GM18507 (cell line): ENCODE measurements at regions not wholly inside any gene's neighbourhood (a gene's known extent, or its start where the extent isn't known, plus 50 kb on each side); places are given as distances from the start of the nearest gene placed in this dataset.

Experiments used
- DNase-seq: peaks from one replicate; pipeline ENCODE4 v3.0.0; 2011; ENCODE audit warnings: low read depth; ENCODE audit not compliant: insufficient read length; ENCODE audit errors: extremely low spot score
- FAIRE-seq: peaks from 2 replicates; lab custom pipeline; 2011; peaks lifted over from hg19 to GRCh38; lab: Jason Lieb, UNC

DNA sequence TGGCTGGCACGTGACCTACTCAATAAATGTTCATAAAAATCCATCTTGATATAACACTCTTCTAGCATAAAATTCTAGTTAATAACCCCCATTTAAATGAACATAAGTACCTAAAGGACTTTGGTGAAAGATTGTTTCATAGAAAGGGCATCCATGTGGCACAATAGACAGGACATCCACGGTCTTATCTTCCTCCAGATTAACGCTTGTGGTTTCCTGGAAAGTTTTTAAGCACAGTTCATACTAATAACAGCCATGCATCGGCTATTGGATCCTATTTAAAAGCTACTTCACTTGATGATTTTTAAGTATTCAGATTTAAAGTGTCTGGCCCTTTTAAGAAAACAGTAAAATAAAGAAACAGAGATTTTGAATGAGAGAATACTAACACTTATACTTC is 288.3 kb downstream of the AHR start:
- FAIRE-seq (no peak), DNase-seq (no peak)

DNA sequence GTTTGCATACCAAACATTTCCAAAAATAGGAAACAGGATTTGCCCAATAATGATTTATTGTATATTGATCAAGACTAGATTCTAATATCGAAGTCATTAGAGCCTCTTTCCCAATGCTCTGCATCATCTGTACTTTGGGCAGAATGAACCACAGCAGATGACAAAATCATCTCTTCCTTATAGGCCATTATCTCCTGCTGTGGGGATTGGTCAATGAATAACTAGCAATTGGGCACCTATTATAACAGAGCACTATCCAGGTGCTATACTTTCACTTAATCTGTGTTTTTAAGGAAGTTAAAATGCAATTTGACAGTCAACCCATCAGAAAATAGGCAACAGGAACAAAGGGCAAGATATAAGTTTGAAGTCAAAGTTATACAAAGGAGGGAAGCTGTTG is 290.3 kb downstream of the AHR start:
- FAIRE-seq (no peak), DNase-seq (no peak)

DNA sequence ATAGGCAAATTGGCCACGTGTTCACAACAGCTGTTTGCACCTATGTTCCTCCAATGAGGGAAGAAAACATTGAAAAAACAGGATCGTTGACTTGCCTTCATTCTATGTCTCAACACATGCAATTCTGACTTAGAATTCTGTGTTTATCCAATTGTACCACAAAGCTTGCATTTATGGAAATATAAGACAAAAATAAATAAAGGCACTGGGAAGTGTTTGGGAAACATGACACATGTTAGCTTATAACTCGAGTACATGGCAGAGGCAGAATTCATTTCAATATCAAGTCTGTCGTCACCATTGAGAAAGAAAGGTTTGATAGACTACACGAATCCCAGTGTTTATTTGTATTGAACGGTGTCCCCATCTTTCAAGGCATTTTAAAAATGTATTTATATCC is 291.2 kb downstream of the AHR start:
- no peak for DNase-seq
- FAIRE-seq, result no peak

DNA sequence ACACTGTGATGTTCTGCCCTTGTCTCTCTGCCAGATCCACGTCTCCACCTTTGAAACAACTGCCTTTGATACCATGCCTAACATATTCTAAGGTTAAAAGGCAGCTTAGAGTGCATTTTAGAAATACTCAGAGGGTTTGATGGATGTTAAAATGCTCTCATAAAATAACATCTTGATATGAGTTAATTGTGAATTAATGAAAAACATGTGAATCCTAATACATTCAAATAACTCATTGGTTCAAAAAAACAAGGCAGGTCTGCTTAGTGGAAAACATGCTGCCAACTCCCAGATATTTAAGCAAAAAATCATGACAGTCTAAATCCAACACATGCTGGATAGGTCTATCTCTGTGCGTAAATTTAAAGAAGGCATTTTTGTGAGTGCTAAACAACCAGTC is 291.8 kb downstream of the AHR start:
- FAIRE-seq, result no peak
- no peak for DNase-seq

DNA sequence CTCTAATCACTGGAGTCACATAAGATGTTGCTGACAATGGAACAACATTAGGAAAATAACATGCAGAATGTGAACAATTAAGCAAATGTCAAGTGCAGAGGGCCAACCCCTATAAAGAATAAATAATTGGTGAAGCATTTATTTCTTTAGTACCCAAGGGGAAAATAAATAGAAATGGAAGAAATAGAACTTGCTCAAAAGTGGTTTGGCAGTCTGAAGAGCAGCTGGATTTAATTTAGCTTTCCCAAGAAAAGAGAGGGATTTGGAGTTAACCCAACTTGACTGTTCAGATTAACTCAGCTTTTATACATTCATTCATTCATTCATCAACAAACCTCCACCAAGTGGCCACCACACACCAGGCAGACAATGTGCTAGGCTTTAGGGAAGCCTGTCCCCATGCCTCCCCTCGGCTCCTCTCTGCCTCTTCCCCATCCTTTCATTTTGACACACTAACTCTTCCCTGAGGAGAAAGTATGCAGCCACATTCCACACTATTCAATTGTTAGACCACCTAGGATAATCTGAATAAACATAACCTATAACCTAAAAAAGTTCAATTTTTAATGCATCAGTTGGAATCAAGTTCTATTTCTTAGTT is 295.5 kb downstream of the AHR start:
- FAIRE-seq, result no peak

DNA sequence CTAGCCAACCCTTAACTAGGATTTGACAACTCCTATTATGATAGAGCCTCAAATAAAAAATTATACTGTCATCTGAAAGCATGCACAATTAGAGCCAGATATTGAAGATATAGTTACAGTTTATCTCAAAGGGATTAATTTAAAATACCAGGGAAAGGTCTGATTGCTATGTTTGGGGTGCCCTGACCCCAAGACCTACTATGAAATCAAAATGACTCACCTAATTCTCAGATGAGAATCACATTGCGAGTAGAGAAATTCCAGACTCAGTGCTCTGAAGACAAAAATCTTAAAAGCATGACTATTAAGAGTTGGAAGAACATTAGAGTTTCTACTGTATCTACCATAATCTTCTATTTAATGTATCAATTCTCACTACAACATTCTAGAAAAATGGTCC is 297.1 kb downstream of the AHR start:
- FAIRE-seq (no peak), DNase-seq (no peak)

More for the DNA sequence above, 295.5 kb downstream of the AHR start:
- no peak for DNase-seq

DNA sequence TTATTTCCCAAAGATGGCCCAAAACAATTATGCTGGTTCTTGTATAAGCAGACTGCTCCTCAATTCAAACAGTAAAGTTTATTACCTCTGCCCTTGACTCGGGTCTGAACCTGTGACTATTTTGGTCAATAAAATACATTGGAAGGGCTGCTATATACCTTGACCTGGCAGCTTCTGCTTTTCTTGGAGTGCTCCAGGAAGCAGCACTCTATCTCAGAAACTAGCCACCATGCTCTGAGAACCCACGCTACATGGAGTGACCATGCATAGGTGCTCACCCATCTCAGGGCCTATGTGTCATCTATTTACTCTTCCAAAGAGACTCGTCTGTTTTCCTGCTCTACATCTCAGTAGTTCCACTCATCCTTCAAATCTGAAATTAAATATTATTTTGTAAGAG is 299.9 kb downstream of the AHR start:
- DNase-seq (no peak), FAIRE-seq (no peak)

DNA sequence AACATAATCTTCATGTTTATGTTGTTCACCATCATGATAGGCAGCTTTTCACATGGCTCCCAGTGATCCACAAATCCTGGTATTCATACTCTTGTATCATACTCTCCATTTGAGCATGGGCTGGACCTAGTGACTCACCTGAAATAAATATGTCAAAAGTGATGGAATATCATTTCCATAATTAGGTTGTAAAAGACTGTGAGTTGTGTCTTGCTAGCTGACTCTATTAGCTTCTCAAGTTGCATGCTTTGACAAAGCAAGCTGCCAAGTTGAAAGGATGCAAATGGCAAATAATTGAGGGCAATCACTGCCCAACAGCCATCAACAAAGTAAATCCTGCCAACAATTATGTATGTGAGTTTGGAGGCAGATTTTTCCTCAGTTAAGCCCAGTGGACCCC is 300.4 kb downstream of the AHR start:
- DNase-seq (no peak), FAIRE-seq (no peak)

DNA sequence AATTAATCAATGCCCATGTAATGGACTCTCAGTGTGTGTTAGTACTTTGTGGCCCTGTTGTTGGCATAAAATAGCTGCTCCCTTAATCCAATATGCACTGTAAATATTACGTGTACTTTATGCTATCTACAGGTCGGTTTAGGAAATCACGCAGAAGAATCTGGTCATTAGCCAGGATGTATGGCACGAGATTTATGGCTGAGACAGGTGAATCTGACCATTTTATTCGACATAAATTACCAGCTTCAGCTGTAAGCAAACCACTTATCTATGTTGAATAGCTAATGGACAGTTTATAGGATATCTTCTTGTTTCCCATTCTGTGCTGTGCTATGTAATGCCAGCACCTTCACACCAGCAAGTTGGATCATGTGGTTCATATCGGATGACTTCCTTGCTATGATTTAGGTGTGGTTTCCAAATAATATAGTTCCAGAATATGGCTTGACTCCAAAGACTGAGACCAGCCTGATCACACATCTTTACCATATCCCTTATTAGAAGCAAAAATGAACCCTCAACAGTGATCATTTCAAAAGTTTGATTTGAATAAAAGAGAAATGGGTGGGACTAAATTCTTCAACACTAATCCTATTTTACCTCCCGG is 301.4 kb downstream of the AHR start:
- FAIRE-seq (no peak), DNase-seq (no peak)

DNA sequence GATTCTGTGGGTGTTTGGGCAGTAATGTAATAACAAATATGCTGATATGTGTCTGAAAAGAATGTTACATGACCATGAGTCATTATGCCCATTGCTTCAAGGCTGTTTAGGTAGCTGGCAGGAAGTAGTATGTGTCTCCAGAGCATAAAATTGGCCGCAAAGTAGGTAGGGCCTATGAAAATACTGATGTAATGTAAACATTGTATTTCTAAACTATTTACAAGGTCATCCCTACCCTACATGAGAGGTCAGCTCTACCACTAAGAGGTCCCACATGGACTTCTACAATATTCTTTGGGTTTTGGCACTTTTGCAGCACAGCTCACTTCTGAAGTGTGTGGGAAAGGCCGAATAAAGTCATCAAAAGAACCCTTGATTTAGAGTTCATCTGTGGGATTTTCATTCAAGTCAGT is 301.9 kb downstream of the AHR start:
- FAIRE-seq (no peak), DNase-seq (no peak)

DNA sequence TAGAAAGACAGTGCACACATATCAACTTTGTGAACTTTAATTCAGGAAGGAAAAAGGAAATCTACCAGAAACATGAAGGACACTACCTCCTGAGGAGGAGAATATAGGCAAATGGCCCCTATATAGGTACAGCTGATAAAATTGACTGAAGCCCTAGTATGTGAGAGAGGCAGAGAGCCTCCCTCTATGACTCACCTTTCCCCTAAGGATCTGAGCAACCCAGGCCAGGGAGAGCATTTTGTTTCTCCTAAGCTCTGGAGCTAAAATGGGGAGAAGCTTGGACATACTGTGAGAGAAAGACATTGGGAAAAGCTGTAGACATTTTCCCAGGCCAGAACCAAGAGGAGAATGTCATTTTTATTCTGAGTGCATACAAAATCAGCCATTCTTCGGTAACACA is 303.5 kb downstream of the AHR start:
- no peak for FAIRE-seq
- no peak for DNase-seq

DNA sequence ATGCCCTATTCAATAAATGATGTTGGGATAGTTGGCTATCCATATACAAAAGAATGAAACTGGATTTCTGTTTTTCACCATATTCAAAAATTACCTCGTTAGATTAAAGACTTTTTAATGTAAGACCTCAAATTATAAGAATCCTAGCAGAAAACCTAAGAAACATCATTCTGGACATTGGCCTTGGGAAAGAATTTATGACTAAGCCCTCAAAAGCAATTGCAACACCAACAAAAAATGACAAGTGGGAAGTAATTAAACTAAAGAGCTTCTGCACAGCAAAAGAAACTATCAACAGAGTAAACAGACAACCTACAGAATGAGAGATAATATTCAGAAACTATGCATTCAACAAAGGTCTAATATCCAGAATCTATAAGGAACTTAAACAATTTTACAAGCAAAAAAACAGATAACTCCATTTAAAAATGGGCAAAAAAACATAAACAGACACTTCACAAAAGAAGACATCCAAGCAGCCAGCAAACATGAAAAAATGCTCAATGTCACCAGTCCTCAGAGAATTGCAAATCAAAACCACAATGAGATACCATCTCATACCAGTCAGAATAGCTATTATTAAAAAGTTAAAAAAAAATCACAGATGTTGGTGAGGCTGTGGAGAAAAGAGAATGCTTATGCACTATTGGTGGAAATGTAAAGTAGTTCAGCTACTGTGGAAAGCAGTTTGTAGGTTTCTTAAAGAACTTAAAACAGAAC is 309.8 kb downstream of the AHR start:
- FAIRE-seq, result no peak
- DNase-seq, result no peak

DNA sequence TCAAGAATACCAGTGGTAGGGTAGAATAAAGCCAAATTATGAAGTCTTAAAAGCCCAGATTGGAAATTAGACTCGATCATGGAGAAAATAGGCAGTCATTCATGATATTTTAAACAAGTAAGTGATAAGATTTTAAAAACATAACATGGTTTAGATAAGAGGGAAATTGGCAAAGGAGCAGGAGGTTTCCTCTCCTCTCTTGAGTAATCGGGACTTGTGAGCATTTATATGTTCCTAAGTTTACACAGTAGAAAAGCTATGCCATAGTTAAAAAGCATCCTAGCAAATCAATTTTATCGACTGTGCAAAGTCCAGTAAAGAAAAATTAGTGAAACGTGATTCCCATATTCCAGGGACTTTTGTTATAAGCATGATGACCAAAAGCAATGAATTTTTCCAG is 313.2 kb downstream of the AHR start:
- FAIRE-seq (no peak), DNase-seq (no peak)

DNA sequence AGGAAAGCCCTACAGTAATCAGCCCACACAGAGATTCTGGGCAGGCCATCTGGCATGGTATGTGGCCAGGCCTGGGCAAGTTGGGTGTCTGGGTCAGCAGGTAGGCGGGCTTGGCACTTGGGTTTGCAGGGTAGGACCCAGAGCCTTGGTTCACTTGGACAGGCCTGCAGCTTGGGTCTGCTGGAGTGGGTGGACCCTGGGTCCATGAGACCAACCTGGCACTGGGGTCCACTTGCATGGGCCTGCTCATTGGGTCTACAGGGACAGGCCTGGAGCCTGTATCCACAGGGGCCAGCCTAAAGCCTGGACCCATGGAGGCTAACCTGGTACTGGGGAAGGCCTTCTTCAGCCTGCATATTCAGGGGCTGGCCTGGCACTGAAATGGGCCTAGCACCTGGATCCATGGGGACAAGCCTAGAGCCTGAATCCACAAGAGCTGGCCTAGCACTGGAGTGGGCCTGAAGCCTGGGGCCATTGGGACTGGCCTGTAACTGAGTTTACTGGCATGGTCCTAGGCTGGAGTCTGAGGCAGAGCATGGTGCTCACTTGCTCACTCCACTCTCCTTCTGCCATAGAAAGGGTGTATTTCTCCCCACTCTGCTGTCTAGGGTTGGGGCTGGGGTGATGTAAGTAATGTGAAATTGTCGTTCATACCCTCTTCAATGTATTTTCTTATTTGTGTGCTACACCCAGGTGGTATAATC is 315.0 kb downstream of the AHR start:
- DNase-seq (no peak), FAIRE-seq (no peak)

DNA sequence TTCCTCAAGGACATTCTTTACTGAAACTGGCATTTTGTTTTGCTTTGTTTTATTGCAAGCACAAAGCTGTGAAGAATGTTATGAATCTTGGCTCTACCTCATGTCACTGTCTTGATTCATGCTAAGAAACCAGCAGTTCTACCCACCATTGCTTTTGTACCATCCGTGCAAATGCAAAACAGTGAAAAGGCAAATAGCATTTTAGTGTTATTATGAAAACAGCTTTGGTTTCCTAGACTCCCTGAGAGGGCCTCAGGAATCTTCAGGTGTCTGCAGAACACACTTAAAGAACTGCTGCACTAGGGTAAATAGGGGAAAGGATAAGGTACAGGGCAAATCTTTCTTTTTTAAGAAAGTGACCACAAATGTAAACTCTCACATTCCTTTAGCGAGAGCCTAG is 318.9 kb downstream of the AHR start:
- DNase-seq (no peak), FAIRE-seq (no peak)

DNA sequence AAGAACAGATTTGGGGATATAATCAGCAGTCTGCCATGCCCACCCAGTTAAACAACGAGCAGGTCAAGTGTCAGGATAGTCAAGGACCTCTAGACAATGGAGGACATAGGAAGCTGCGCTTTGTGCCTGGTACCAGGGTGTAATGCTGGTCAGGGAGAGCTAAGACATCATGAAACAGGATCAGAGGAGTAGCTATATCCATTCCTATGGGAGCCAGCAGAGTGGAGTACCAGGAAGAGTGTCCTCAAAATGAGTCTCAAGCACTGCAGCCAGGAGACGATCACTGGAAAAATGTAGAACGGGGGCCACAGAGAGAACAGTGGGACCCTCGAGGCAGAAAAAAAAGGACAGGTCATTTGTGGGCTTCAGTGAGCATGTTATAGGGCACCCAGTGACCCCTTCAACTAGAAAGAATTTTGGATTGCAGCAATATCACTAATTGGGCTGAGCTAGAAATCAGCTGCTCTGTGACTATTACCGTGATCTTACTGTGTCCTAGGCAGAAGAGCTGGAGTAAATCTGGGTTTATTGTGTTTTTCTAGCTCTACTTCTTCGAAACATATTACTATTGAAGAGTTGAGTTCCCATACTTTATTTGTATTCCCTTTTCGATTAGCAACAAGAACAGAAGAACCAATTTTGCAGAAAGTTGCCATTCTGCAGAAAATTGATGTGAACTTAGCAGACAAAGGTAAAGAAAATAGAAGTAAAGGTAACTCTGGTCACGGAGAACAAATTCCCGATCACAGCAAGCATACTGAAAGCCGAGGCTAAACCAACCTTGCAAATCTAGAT is 319.6 kb downstream of the AHR start:
- DNase-seq (no peak), FAIRE-seq (no peak)

DNA sequence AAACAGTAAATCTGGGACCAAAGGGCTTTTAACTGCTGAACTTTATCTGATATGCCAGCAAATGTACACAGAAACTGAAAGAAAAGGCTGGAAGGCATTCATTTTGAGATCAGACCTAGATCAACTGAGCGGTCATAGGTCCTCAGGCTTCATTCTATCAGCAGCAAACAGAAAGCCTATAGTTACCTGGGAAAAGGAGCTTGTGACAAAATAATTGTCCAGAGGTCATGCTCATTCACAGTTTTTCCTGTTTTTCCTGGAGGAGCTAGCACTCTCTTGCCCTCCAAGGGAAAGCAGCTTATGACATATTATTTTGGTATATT is 320.2 kb downstream of the AHR start:
- no peak for DNase-seq
- FAIRE-seq, result no peak

DNA sequence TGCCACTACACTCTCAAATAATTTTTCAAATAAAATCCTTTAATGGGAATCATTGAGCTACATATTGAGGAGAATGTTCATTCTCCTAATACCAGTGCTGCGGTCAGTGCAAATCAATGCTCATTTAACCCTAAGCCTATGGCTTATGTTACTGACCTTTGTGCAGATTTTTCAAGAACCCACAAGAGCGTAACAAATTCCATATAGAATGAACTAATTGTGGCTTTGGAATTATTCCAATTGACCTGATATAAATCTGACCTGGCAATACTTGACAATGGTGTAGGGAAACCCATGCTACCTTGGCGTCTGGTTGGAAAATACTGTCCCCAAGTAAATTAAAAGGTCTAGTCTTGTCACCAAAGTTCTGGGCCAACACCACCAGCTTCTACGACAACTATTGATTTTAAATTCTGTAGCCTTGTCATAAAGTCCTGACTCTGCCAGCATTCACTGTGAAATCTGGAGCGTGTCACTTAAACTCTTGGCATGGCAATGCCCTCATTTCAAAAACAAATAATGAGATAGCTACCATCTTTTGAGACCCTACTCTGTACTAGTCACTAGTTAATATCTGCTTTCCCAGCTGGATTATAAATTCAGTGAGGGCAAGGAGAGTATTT is 320.9 kb downstream of the AHR start:
- no peak for FAIRE-seq
- no peak for DNase-seq

DNA sequence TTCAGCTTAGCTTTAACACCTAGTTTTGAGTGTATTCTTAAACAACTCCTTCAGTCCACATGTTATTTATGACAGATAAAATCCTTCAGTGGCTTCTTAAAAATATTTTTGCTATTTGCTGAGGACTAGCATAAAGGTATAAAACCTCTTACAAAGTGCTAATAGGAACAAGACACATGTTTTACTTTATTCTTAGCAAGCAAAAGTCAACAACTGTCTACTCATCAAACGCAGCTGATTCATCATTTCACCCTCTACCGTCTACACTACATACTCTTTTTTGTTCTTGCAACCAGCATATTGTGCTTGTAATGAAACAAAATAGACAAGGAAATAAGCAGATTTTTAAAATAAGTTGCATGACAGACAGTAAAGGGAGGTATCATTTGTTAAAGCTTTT is 319.7 kb downstream of the SNX13 start:
- DNase-seq (no peak), FAIRE-seq (no peak)

DNA sequence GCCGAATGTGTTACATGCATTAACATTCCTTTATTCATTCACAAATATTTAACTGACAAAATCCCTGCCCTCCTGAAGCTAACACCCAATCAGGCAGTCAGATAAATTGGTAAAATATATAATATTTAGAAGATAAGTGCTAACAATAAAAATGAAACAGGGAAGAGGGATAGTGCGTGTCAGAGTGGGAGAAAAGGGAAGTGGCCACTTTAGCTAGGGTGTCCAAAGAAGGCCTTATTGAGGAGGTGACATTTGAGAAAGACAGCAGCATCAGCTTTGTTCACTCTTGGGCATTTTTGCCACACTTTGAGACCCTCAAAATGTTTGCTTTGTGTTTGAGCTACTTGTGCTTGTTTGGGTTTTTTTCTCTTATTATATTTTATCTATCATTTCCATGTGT is 317.8 kb downstream of the SNX13 start:
- DNase-seq (no peak), FAIRE-seq (no peak)
